Neural cell (in vitro differentiated cells): ENCODE measurements at regions not wholly inside any gene's neighbourhood (a gene's known extent, or its start where the extent isn't known, plus 50 kb on each side); places are given as distances from the start of the nearest gene placed in this dataset.

Experiments
- H2AFZ ChIP-seq: fragments of 200-600, 300-800 bp; sonication (generic), shearing (Covaris generic); 2 replicates; pipeline ENCODE4 v1.6.0; 2014; ENCODE audit warnings: low read depth, mild to moderate bottlenecking, antibody characterized with exemption, low read length, moderate library complexity
- H3F3A ChIP-seq: fragments of 200-600 bp; shearing (Covaris generic); 2 replicates; pipeline ENCODE4 v1.6.1; 2016; ENCODE audit warnings: mild to moderate bottlenecking, moderate library complexity, mixed read lengths, antibody characterized with exemption, low read length; ENCODE audit not compliant: insufficient read depth, poor library complexity, severe bottlenecking
- H3K27ac ChIP-seq: fragments of 200-600, 300-800 bp; sonication (generic), shearing (Covaris generic); 2 replicates; pipeline ENCODE4 v1.5.1; 2014; ENCODE audit warnings: mild to moderate bottlenecking, low read length, moderate library complexity
- H3K27me3 ChIP-seq: fragments of 300-800, 200-600 bp; sonication (generic), shearing (Covaris generic); 2 replicates; pipeline ENCODE4 v1.6.0; 2014; ENCODE audit warnings: mild to moderate bottlenecking, low read depth, low read length, moderate library complexity; ENCODE audit not compliant: insufficient read depth
- H3K36me3 ChIP-seq: fragments of 300-800, 200-600 bp; sonication (generic), shearing (Covaris generic); 2 replicates; pipeline ENCODE4 v1.5.1; 2014; ENCODE audit warnings: mild to moderate bottlenecking, antibody characterized with exemption, low read length, moderate library complexity; ENCODE audit not compliant: insufficient read depth
- H3K4me2 ChIP-seq: fragments of 300-800, 200-600 bp; sonication (generic), shearing (Covaris generic); 2 replicates; pipeline ENCODE4 v1.6.0; 2014; ENCODE audit warnings: mild to moderate bottlenecking, low read length
- H3K4me3 ChIP-seq: fragments of 300-800, 200-600 bp; sonication (generic), shearing (Covaris generic); 2 replicates; pipeline ENCODE4 v1.5.1; 2014; ENCODE audit warnings: mild to moderate bottlenecking, low read length, moderate library complexity
- H3K79me2 ChIP-seq: fragments of 200-600 bp; shearing (Covaris generic); replicated peaks from 2 replicates; pipeline ENCODE4 v1.6.0; 2014; ENCODE audit warnings: mild to moderate bottlenecking, low read length, moderate library complexity; ENCODE audit not compliant: insufficient read depth
- H3K9ac ChIP-seq: fragments of 300-800, 200-600 bp; sonication (generic), shearing (Covaris generic); 2 replicates; pipeline ENCODE4 v1.6.1; 2016; ENCODE audit warnings: mild to moderate bottlenecking, low read length, mixed read lengths
- H3K9me2 ChIP-seq: fragments of 200-600 bp; shearing (Covaris generic); 2 replicates; pipeline ENCODE4 v1.6.1; 2016; ENCODE audit warnings: mild to moderate bottlenecking, low read length, mixed read lengths; ENCODE audit not compliant: insufficient read depth
- H3K9me3 ChIP-seq: fragments of 200-600, 300-800 bp; sonication (generic), shearing (Covaris generic); 2 replicates; pipeline ENCODE4 v1.6.1; 2016; ENCODE audit warnings: mild to moderate bottlenecking, mixed run types, low read length, moderate library complexity, mixed read lengths
- H4K20me1 ChIP-seq: fragments of 200-600 bp; shearing (Covaris generic); 2 replicates; pipeline ENCODE4 v1.6.1; 2016; ENCODE audit warnings: mild to moderate bottlenecking, mixed run types; ENCODE audit not compliant: insufficient read depth
- CTCF ChIP-seq: fragments of 450-650 bp; IDR thresholded peaks from 2 replicates; pipeline ENCODE4 v1.5.1; 2014; ENCODE audit warnings: antibody characterized with exemption, mild to moderate bottlenecking, moderate library complexity; ENCODE audit not compliant: poor library complexity, severe bottlenecking
- EP300 ChIP-seq: fragments of 450-650 bp; conservative IDR thresholded peaks from 2 replicates; pipeline ENCODE4 v1.6.1; 2014; ENCODE audit warnings: antibody characterized with exemption, mild to moderate bottlenecking, moderate library complexity; ENCODE audit not compliant: poor library complexity, severe bottlenecking
- EZH2 ChIP-seq: fragments of 200-600, 300-800 bp; shearing (Covaris generic), sonication (generic); IDR thresholded peaks from 2 replicates; pipeline ENCODE4 v1.6.1; 2014; ENCODE audit warnings: antibody characterized with exemption, low read length, borderline replicate concordance, mild to moderate bottlenecking; ENCODE audit not compliant: insufficient read depth, poor library complexity, severe bottlenecking
- POLR2AphosphoS5 ChIP-seq: IDR thresholded peaks from 2 replicates; pipeline ENCODE4 v1.6.1; 2012
- RAD21 ChIP-seq: fragments of 450-650 bp; conservative IDR thresholded peaks from 2 replicates; pipeline ENCODE4 v1.6.1; 2014; ENCODE audit warnings: antibody characterized with exemption, mild to moderate bottlenecking, moderate library complexity
- REST ChIP-seq: IDR thresholded peaks from 2 replicates; pipeline ENCODE4 v1.6.1; 2012; ENCODE audit warnings: borderline replicate concordance
- SMC3 ChIP-seq: fragments of 450-650 bp; conservative IDR thresholded peaks from 2 replicates; pipeline ENCODE4 v1.6.1; 2014; ENCODE audit warnings: antibody characterized with exemption, mild to moderate bottlenecking, moderate library complexity; ENCODE audit not compliant: poor library complexity
- TAF1 ChIP-seq: IDR thresholded peaks from 2 replicates; pipeline ENCODE4 v1.6.1; 2012; ENCODE audit warnings: low read depth

- H3K4me3 ChIP-seq = no peak overlapping the region
- no peaks in the 10 kb centered on the region for H3F3A ChIP-seq
- no peaks in the 10 kb centered on the region for H3K36me3 ChIP-seq
- H3K4me2 ChIP-seq = no peak overlapping the region
- no peak overlapping the region for H3K9ac ChIP-seq
- no peaks in the 10 kb centered on the region for H4K20me1 ChIP-seq
- H3K27me3 ChIP-seq = no peaks in the 10 kb centered on the region
- H2AFZ ChIP-seq = no peak overlapping the region
- no peaks in the 10 kb centered on the region for H3K9me2 ChIP-seq
- TF ChIP-seq SMC3 = no peak
- no peaks in the 10 kb centered on the region for H3K79me2 ChIP-seq
- H3K9me3 ChIP-seq = no peaks in the 10 kb centered on the region
- H3K27ac ChIP-seq = no peak overlapping the region
These were observed 583.4 kb upstream of the SLITRK5 start for GRCh38 chr13:87087741-87088140.

GRCh38 chr13:87089391-87089790, 581.8 kb upstream of the SLITRK5 start:
- Histone ChIP-seq H3K9me2 (no peaks in the 10 kb centered on the region), H3K4me2 (no peak overlapping the region)
- no peak for TF ChIP-seq POLR2AphosphoS5
- TF ChIP-seq TAF1 = no peak
- no peak for TF ChIP-seq EZH2
- no peak for TF ChIP-seq REST
- TF ChIP-seq EP300 = no peak
- no peak for TF ChIP-seq RAD21

GRCh38 chr13:87093399-87093798, 577.8 kb upstream of the SLITRK5 start:
- H3K27ac ChIP-seq = no peak overlapping the region
- TF ChIP-seq SMC3 = no peak
- no peak for TF ChIP-seq REST
- TF ChIP-seq EZH2 = no peak
- TF ChIP-seq EP300 = no peak
- no peak for TF ChIP-seq CTCF
- TF ChIP-seq RAD21 = no peak
- H2AFZ ChIP-seq = no peak overlapping the region

More at GRCh38 chr13:87089391-87089790, 581.8 kb upstream of the SLITRK5 start:
- Histone ChIP-seq H3F3A (no peaks in the 10 kb centered on the region), H4K20me1 (no peaks in the 10 kb centered on the region), H3K9ac (no peak overlapping the region), H3K4me3 (no peak overlapping the region), H3K79me2 (no peaks in the 10 kb centered on the region), H3K9me3 (no peaks in the 10 kb centered on the region), H3K27ac (no peak overlapping the region), H2AFZ (no peak overlapping the region), H3K27me3 (no peaks in the 10 kb centered on the region), H3K36me3 (no peaks in the 10 kb centered on the region)

More at GRCh38 chr13:87093399-87093798, 577.8 kb upstream of the SLITRK5 start:
- no peaks in the 10 kb centered on the region for H4K20me1 ChIP-seq
- no peak overlapping the region for H3K4me3 ChIP-seq
- H3F3A ChIP-seq = no peaks in the 10 kb centered on the region
- no peaks in the 10 kb centered on the region for H3K9me3 ChIP-seq
- no peaks in the 10 kb centered on the region for H3K36me3 ChIP-seq
- no peaks in the 10 kb centered on the region for H3K27me3 ChIP-seq
- H3K9me2 ChIP-seq = no peaks in the 10 kb centered on the region
- H3K9ac ChIP-seq = no peak overlapping the region
- H3K4me2 ChIP-seq = no peak overlapping the region
- no peaks in the 10 kb centered on the region for H3K79me2 ChIP-seq
